Mammary epithelial cell (primary cell): ENCODE measurements at regions not wholly inside any gene's neighbourhood (a gene's known extent, or its start where the extent isn't known, plus 50 kb on each side); places are given as distances from the start of the nearest gene placed in this dataset.

Experiments used
- EZH2 ChIP-seq: IDR thresholded peaks from 2 replicates; pipeline ENCODE4 v1.6.1; 2012; ENCODE audit warnings: low read length, inconsistent platforms, borderline replicate concordance
- TF ChIP-seq, protein P1 (sequence below), 2 donors: IDR thresholded peaks in 1 of 2; conservative IDR thresholded peaks in 1 of 2; 2 replicates each; pipeline ENCODE4 v1.5.1; 2011 to 2012; ENCODE audit warnings: inconsistent platforms in 2 of 2, low read length in 2 of 2, mild to moderate bottlenecking in 2 of 2, control low read depth in 1 of 2, low read depth in 1 of 2; ENCODE audit not compliant: insufficient read depth in 1 of 2; ENCODE audit errors: extremely low read depth in 1 of 2

GRCh38 chr14:31965071-31965734, 111.9 kb upstream of the ARHGAP5 start:
- TF ChIP-seq, protein P1, sequence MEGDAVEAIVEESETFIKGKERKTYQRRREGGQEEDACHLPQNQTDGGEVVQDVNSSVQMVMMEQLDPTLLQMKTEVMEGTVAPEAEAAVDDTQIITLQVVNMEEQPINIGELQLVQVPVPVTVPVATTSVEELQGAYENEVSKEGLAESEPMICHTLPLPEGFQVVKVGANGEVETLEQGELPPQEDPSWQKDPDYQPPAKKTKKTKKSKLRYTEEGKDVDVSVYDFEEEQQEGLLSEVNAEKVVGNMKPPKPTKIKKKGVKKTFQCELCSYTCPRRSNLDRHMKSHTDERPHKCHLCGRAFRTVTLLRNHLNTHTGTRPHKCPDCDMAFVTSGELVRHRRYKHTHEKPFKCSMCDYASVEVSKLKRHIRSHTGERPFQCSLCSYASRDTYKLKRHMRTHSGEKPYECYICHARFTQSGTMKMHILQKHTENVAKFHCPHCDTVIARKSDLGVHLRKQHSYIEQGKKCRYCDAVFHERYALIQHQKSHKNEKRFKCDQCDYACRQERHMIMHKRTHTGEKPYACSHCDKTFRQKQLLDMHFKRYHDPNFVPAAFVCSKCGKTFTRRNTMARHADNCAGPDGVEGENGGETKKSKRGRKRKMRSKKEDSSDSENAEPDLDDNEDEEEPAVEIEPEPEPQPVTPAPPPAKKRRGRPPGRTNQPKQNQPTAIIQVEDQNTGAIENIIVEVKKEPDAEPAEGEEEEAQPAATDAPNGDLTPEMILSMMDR (conservative IDR thresholded peaks at IDR 0.05 in 1 of 2, IDR thresholded peaks at IDR 0.05 in 1 of 2; ENCODE audit: extremely low read depth in 1 of 2, insufficient read depth in 1 of 2, low read depth in 1 of 2, low read length in 2 of 2): no peak
- no peak for TF ChIP-seq EZH2
